ENCODE measurements at regions not wholly inside any gene's neighbourhood (a gene's known extent, or its start where the extent isn't known, plus 50 kb on each side); places are given as distances from the start of the nearest gene placed in this dataset.

GRCh38 chr11:45386972-45387371 lies 100.8 kb upstream of the SYT13 start:
- TF ChIP-seq CTCF (IDR thresholded peaks at IDR 0.05), result no peak
- TF ChIP-seq POLR2A (IDR thresholded peaks at IDR 0.05), result no peak

All from stomach (tissue), 4 donors.